ENCODE measurements at regions not wholly inside any gene's neighbourhood (a gene's known extent, or its start where the extent isn't known, plus 50 kb on each side); places are given as distances from the start of the nearest gene placed in this dataset.

- TF ChIP-seq CTCF (IDR thresholded peaks at IDR 0.05): no peak
- no peak for TF ChIP-seq POLR2A (IDR thresholded peaks at IDR 0.05)
Observed at GRCh38 chr1:101141376-101141775, 95.4 kb upstream of the S1PR1 start.
